ENCODE measurements at regions not wholly inside any gene's neighbourhood (a gene's known extent, or its start where the extent isn't known, plus 50 kb on each side); places are given as distances from the start of the nearest gene placed in this dataset.

DNA sequence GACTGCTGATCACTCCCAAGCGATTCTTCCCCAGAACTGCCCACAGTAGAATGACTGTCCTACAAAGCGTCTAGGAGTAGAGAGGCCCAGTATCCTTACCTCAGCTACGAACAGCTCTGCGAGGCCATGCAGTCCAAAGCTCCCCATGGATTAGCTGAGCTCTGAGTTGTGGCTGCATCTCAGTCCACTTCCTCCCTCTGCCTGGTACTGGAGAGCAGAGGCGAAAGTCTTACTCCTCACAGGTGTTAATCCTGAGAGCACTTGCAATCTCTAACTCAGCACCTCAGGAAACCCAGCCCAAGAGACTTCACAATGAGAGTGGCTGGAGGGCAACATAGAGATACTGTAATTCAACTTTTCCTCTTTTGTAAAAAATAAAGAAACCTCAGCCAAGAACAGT is 493.1 kb downstream of the BCAT1 start:
- Histone ChIP-seq H3K9me3 (ENCODE audit: control insufficient read depth in 2 of 3, insufficient read depth in 1 of 3, low read length in 3 of 3) (no peaks in the 10 kb centered on the region), H3K27ac (ENCODE audit: low read depth in 2 of 2, low read length in 2 of 2) (no peak overlapping the region), H3K4me3 (ENCODE audit: low read length in 3 of 3) (no peak overlapping the region), H3K4me1 (ENCODE audit: control insufficient read depth in 2 of 3, insufficient read depth in 2 of 3, low read depth in 1 of 3, low read length in 3 of 3) (no peaks in the 10 kb centered on the region), H3K9ac (ENCODE audit: low read length in 3 of 3) (no peak overlapping the region), H3K36me3 (ENCODE audit: control insufficient read depth in 2 of 3, insufficient read depth in 3 of 3, low read length in 3 of 3) (no peaks in the 10 kb centered on the region), H3K27me3 (ENCODE audit: control insufficient read depth, insufficient read depth, low read length) (no peaks in the 10 kb centered on the region)
- intact Hi-C loops (cut with DNase I), result no loop called here
- no peak for DNase-seq
- no peak for FAIRE-seq
- no peak for TF ChIP-seq CTCF (IDR thresholded peaks at IDR 0.05; ENCODE audit: borderline replicate concordance, extremely low read depth, insufficient read depth)

- Histone ChIP-seq H3K27ac (ENCODE audit: low read depth in 2 of 2, low read length in 2 of 2) (no peak overlapping the region), H3K36me3 (ENCODE audit: control insufficient read depth in 2 of 3, insufficient read depth in 3 of 3, low read length in 3 of 3) (no peaks in the 10 kb centered on the region), H3K9ac (ENCODE audit: low read length in 3 of 3) (no peak overlapping the region), H3K4me3 (ENCODE audit: low read length in 3 of 3) (no peak overlapping the region), H3K9me3 (ENCODE audit: control insufficient read depth in 2 of 3, insufficient read depth in 1 of 3, low read length in 3 of 3) (no peaks in the 10 kb centered on the region), H3K4me1 (ENCODE audit: control insufficient read depth in 2 of 3, insufficient read depth in 2 of 3, low read depth in 1 of 3, low read length in 3 of 3) (no peaks in the 10 kb centered on the region), H3K27me3 (ENCODE audit: control insufficient read depth, insufficient read depth, low read length) (no peaks in the 10 kb centered on the region)
- intact Hi-C loops (cut with DNase I), result no loop called here
- no peak for DNase-seq
- FAIRE-seq, result no peak
- TF ChIP-seq CTCF (IDR thresholded peaks at IDR 0.05; ENCODE audit: borderline replicate concordance, extremely low read depth, insufficient read depth), result no peak
These were observed 498.2 kb upstream of the SOX5 start for GRCh38 chr12:24447678-24448077.

DNA sequence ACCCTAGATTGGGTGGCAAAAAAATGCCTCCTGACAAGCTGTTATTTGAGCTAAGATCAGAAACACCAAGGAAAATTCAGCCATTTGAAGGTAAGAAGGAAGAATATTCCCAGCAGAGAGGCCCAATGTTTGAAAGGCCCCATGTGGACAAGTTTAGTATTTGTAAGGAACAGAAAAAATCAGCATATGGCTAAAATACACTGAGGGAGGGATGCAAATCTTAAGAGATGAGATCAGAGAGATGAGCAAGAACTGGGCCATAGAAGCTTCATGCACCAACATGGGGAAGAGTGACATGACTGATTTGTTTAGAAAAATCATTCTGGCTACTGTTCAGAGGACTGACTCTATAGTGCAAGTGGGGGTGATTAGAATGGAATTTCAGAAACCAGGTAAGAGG is 496.8 kb upstream of the SOX5 start:
- no peak for DNase-seq
- Histone ChIP-seq H3K4me1 (ENCODE audit: control insufficient read depth in 2 of 3, insufficient read depth in 2 of 3, low read depth in 1 of 3, low read length in 3 of 3) (no peaks in the 10 kb centered on the region), H3K4me3 (ENCODE audit: low read length in 3 of 3) (no peak overlapping the region), H3K9ac (ENCODE audit: low read length in 3 of 3) (no peak overlapping the region), H3K27ac (ENCODE audit: low read depth in 2 of 2, low read length in 2 of 2) (no peak overlapping the region), H3K27me3 (ENCODE audit: control insufficient read depth, insufficient read depth, low read length) (no peaks in the 10 kb centered on the region), H3K9me3 (ENCODE audit: control insufficient read depth in 2 of 3, insufficient read depth in 1 of 3, low read length in 3 of 3) (no peaks in the 10 kb centered on the region), H3K36me3 (ENCODE audit: control insufficient read depth in 2 of 3, insufficient read depth in 3 of 3, low read length in 3 of 3) (no peaks in the 10 kb centered on the region)
- no peak for FAIRE-seq
- no peak for TF ChIP-seq CTCF (IDR thresholded peaks at IDR 0.05; ENCODE audit: borderline replicate concordance, extremely low read depth, insufficient read depth)
- intact Hi-C loops (cut with DNase I), result no loop called here

GRCh38 chr12:24444634-24445033 is 495.2 kb upstream of the SOX5 start:
- no peak overlapping the region for H3K4me3 ChIP-seq (ENCODE audit: low read length in 3 of 3)
- H3K27me3 ChIP-seq (ENCODE audit: control insufficient read depth, insufficient read depth, low read length), result no peaks in the 10 kb centered on the region
- no peaks in the 10 kb centered on the region for H3K9me3 ChIP-seq (ENCODE audit: control insufficient read depth in 2 of 3, insufficient read depth in 1 of 3, low read length in 3 of 3)
- no peaks in the 10 kb centered on the region for H3K4me1 ChIP-seq (ENCODE audit: control insufficient read depth in 2 of 3, insufficient read depth in 2 of 3, low read depth in 1 of 3, low read length in 3 of 3)
- no peak for TF ChIP-seq CTCF (IDR thresholded peaks at IDR 0.05; ENCODE audit: borderline replicate concordance, extremely low read depth, insufficient read depth)
- H3K36me3 ChIP-seq (ENCODE audit: control insufficient read depth in 2 of 3, insufficient read depth in 3 of 3, low read length in 3 of 3), result no peaks in the 10 kb centered on the region
- H3K9ac ChIP-seq (ENCODE audit: low read length in 3 of 3), result no peak overlapping the region
- DNase-seq (no peak), FAIRE-seq (no peak)
- intact Hi-C loops (cut with DNase I), result no loop called here
- H3K27ac ChIP-seq (ENCODE audit: low read depth in 2 of 2, low read length in 2 of 2), result no peak overlapping the region

Data from kidney (tissue), 13 donors.